Psoas muscle (tissue), 7 donors: ENCODE measurements at regions not wholly inside any gene's neighbourhood (a gene's known extent, or its start where the extent isn't known, plus 50 kb on each side); places are given as distances from the start of the nearest gene placed in this dataset.

Source experiments
- ATAC-seq, 4 donors: fragments of 200-7000 bp; cut with Tn5 transposase; one replicate each; pipeline ENCODE4 v1.9.1; 2020; ENCODE audit warnings: moderate library complexity in 3 of 4, mild to moderate bottlenecking in 2 of 4
- DNase-seq, 2 donors: peaks; one replicate each; pipeline ENCODE4 v3.0.0-alpha.2; 2020
- H3K27ac ChIP-seq: fragments of 200-600 bp; one replicate; pipeline ENCODE4 v1.8.0; 2022
- H3K27me3 ChIP-seq, 3 donors: fragments of 200-600 bp in 1 of 3; one replicate each; pipeline versions ENCODE4 v1.6.1 to v1.8.0; 2013 to 2022; ENCODE audit warnings: low read length in 2 of 3, mild to moderate bottlenecking in 2 of 3, moderate library complexity in 1 of 3; ENCODE audit not compliant: insufficient read depth in 3 of 3
- H3K36me3 ChIP-seq, 2 donors: fragments of 200-600 bp in 1 of 2; one replicate each; pipeline versions ENCODE4 v1.6.1 to v1.8.0; 2013 to 2022; ENCODE audit warnings: low read depth in 1 of 2, mild to moderate bottlenecking in 1 of 2, moderate library complexity in 1 of 2; ENCODE audit not compliant: insufficient read depth in 1 of 2
- H3K4me1 ChIP-seq: fragments of 200-600 bp; one replicate; pipeline ENCODE4 v1.8.0; 2022
- H3K4me3 ChIP-seq: fragments of 200-600 bp; one replicate; pipeline ENCODE4 v1.8.0; 2022; ENCODE audit warnings: mild to moderate bottlenecking
- H3K9me3 ChIP-seq: fragments of 200-600 bp; one replicate; pipeline ENCODE4 v1.8.0; 2022
- CTCF ChIP-seq: fragments of 200-600 bp; IDR thresholded peaks from one replicate; pipeline ENCODE4 v1.8.0; 2022; ENCODE audit warnings: antibody characterized with exemption
- WGBS, 3 donors: extraction: QIAGEN DNeasy Blood & Tissue Kit; methylation state at CpG; one replicate each; pipeline versions ENCODE4 v1.1.6 to v1.1.7; 2013; 5-methylcytosine and 5-hydroxymethylcytosine counted together
- intact Hi-C, 2 donors: fragments of 100-400 bp; cut with DNase I; formaldehyde crosslinking; loops; one replicate each; pipeline versions ENCODE4 v1.11.0 to v1.14.2; 2022
- donor health status: healthy with polysubstance abuse.
- donor health status: DM: no; HTN: no; CAD: no; lungs with moderate emphysema.
- donor health status: Bipolar disorder and iron deficiency.
- donor health status: healthy.
- donor health status: DM: yes; HTN: yes; CAD: no.
- donor health status: DM: no; HTN: no; CAD: no.
- donor health status: DM: yes; HTN: yes; CAD: no.

GRCh38 chr2:81250270-81250669, 945.7 kb upstream of the LRRTM1 start:
- no peaks in the 10 kb centered on the region for H3K36me3 ChIP-seq
- WGBS, 3 donors, result 65 to 71% (median 71%) methylated on average over 3 of the region's 3 CpGs
- H3K4me3 ChIP-seq, result no peak overlapping the region
- H3K4me1 ChIP-seq, result no peaks in the 10 kb centered on the region
- no peaks in the 10 kb centered on the region for H3K27me3 ChIP-seq
- ATAC-seq (no peak), DNase-seq (no peak)
- no peak overlapping the region for H3K27ac ChIP-seq
- intact Hi-C loops, result no loop called here
- no peaks in the 10 kb centered on the region for H3K9me3 ChIP-seq
- no peak for TF ChIP-seq CTCF

GRCh38 chr2:81249152-81249551, 944.6 kb upstream of the LRRTM1 start:
- WGBS, 3 donors, result 62 to 75% (median 65%) methylated on average over 1 of the region's 1 CpG
- no peaks in the 10 kb centered on the region for H3K4me1 ChIP-seq
- no peaks in the 10 kb centered on the region for H3K36me3 ChIP-seq
- intact Hi-C loops, result no loop called here
- H3K27me3 ChIP-seq, result no peaks in the 10 kb centered on the region
- no peak for TF ChIP-seq CTCF
- H3K4me3 ChIP-seq, result no peak overlapping the region
- ATAC-seq, result no peak
- H3K9me3 ChIP-seq, result no peaks in the 10 kb centered on the region
- DNase-seq, result no peak
- H3K27ac ChIP-seq, result no peak overlapping the region

GRCh38 chr2:81247648-81248047, 943.1 kb upstream of the LRRTM1 start:
- H3K9me3 ChIP-seq, result no peaks in the 10 kb centered on the region
- no peak overlapping the region for H3K4me3 ChIP-seq
- no peak for TF ChIP-seq CTCF
- H3K4me1 ChIP-seq, result no peaks in the 10 kb centered on the region
- no peak overlapping the region for H3K27ac ChIP-seq
- intact Hi-C loops, result no loop called here
- H3K27me3 ChIP-seq, result no peaks in the 10 kb centered on the region
- WGBS, 3 donors, result 66 to 94% (median 82%) methylated on average over 3 of the region's 3 CpGs
- H3K36me3 ChIP-seq, result no peaks in the 10 kb centered on the region
- ATAC-seq, result no peak
- DNase-seq, result no peak

GRCh38 chr2:81242501-81242900, 937.9 kb upstream of the LRRTM1 start:
- Histone ChIP-seq H3K9me3 (no peaks in the 10 kb centered on the region), H3K36me3 (no peaks in the 10 kb centered on the region), H3K4me1 (no peaks in the 10 kb centered on the region), H3K27me3 (no peaks in the 10 kb centered on the region), H3K4me3 (no peak overlapping the region), H3K27ac (no peak overlapping the region)
- intact Hi-C loops, result no loop called here
- DNase-seq, result no peak
- TF ChIP-seq CTCF, result no peak
- WGBS, 3 donors, result 29 to 39% (median 34%) methylated on average over 2 of the region's 2 CpGs
- no peak for ATAC-seq

GRCh38 chr2:81238462-81238861, 933.9 kb upstream of the LRRTM1 start:
- 54 to 57% (median 55%) methylated on average over 2 of the region's 2 CpGs for whole genome bisulfite sequencing, 3 donors
- TF ChIP-seq CTCF, result no peak

More at GRCh38 chr2:81238462-81238861, 933.9 kb upstream of the LRRTM1 start:
- H3K9me3 ChIP-seq, result no peaks in the 10 kb centered on the region
- no peaks in the 10 kb centered on the region for H3K36me3 ChIP-seq
- no peak overlapping the region for H3K27ac ChIP-seq
- H3K27me3 ChIP-seq, result no peaks in the 10 kb centered on the region
- intact Hi-C loops, result no loop called here
- no peak overlapping the region for H3K4me3 ChIP-seq
- H3K4me1 ChIP-seq, result no peaks in the 10 kb centered on the region
- ATAC-seq (no peak), DNase-seq (no peak)
